SKM-1 (cell line): ENCODE measurements at regions not wholly inside any gene's neighbourhood (a gene's known extent, or its start where the extent isn't known, plus 50 kb on each side); places are given as distances from the start of the nearest gene placed in this dataset.

Source experiments
- DNase-seq: peaks from one replicate; lab custom pipeline; 2025; ENCODE audit not compliant: unreplicated experiment; lab: John Stamatoyannopoulos, UW

DNA sequence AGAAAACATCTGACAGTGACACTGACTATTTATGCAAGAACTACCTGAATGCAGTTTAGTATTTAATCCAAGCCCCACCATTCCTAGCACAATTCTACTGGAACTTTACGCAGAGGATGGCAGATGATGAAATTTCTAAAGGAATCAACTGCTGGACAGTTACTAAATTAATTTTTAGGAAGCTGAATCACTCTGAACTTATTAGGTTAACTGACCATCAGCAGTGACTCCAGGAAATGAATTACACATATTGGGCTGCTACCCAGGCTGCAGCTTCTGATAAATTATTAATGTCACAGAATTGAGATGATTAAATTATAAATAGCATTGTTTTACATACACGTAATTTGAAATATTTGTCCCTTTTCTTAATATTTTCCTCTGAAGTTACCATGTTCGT lies 250.8 kb downstream of the TMEM182 start:
- no peak for DNase-seq

DNA sequence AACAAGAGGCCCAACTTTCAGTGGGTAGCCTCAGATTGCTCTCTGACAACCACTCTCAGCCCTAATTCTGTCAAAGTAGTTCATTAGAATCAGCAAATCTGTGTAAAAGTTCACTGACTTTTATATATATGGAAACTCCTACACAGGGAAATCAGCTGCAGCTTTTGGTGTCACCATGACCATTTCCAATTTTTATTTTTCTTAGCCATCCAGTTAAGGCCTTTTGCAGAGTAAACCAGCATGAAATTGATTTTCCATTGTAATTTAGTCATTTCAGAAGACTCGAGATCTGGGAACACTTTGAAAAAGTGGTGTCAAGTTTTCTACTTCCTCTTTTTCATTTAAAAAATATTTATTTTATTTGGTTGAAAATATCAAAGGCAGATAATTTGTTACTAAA lies 263.2 kb downstream of the TMEM182 start:
- no peak for DNase-seq

DNA sequence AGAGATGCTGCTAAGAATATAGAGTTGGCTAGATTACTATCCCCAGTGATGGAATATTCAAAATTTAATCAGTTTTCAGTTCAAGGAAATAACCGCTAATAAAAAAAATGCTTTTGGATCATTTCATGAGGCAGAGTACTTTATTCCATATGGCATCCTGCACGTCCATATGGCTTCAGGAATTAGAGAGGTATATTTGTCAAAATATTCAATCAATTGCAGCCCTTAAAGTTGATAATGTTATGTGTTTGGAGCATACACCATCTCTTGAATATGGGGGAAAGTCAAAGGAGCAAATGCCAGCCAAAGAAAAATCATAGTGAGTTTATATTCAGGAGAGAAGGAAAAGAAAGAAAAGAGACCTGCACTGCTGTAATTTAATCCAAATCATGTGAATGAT lies 266.4 kb downstream of the TMEM182 start:
- DNase-seq = no peak
